Loucy (cell line): ENCODE measurements at regions not wholly inside any gene's neighbourhood (a gene's known extent, or its start where the extent isn't known, plus 50 kb on each side); places are given as distances from the start of the nearest gene placed in this dataset.

Experiments
- H2AFZ ChIP-seq: fragments of 200-600 bp; sonication (generic); 2 replicates; pipeline ENCODE4 v1.6.0; 2016; ENCODE audit warnings: antibody characterized with exemption, mild to moderate bottlenecking, low read length, moderate library complexity
- H3F3A ChIP-seq: fragments of 200-600 bp; 2 replicates; pipeline ENCODE4 v1.6.0; 2016; ENCODE audit warnings: antibody characterized with exemption, low read depth, mild to moderate bottlenecking
- H3K27me3 ChIP-seq: fragments of 200-600 bp; sonication (generic); 2 replicates; pipeline ENCODE4 v1.6.1; 2014; ENCODE audit warnings: low read length, mild to moderate bottlenecking; ENCODE audit not compliant: insufficient read depth, poor library complexity, severe bottlenecking
- H3K36me3 ChIP-seq: fragments of 200-600 bp; sonication (generic); 2 replicates; pipeline ENCODE4 v1.6.1; 2016; ENCODE audit warnings: low read length; ENCODE audit not compliant: insufficient read depth
- H3K4me1 ChIP-seq: fragments of 200-600 bp; sonication (generic); 2 replicates; pipeline ENCODE4 v1.5.1; 2014; ENCODE audit warnings: low read length, mild to moderate bottlenecking; ENCODE audit not compliant: insufficient read depth, poor library complexity, severe bottlenecking
- H3K4me2 ChIP-seq: fragments of 200-600 bp; sonication (generic); 2 replicates; pipeline ENCODE4 v1.6.0; 2014; ENCODE audit warnings: antibody characterized with exemption, low read length, low read depth, mild to moderate bottlenecking; ENCODE audit not compliant: poor library complexity, severe bottlenecking
- H3K4me3 ChIP-seq: fragments of 200-600 bp; sonication (generic); 2 replicates; pipeline ENCODE4 v1.5.1; 2014; ENCODE audit warnings: low read length, mild to moderate bottlenecking, mixed read lengths; ENCODE audit not compliant: poor library complexity, severe bottlenecking
- H3K79me2 ChIP-seq: fragments of 200-600 bp; sonication (generic); 2 replicates; pipeline ENCODE4 v1.6.1; 2014; ENCODE audit warnings: low read length; ENCODE audit not compliant: insufficient read depth
- H3K9ac ChIP-seq: fragments of 200-600 bp; sonication (generic); 2 replicates; pipeline ENCODE4 v1.6.0; 2014; ENCODE audit warnings: mild to moderate bottlenecking, low read depth, low read length, moderate library complexity; ENCODE audit not compliant: poor library complexity, severe bottlenecking
- H3K9me2 ChIP-seq: fragments of 200-600 bp; sonication (generic); replicated peaks from 2 replicates; pipeline ENCODE4 v1.6.1; 2016; ENCODE audit warnings: low read depth, low read length, mixed read lengths
- H3K9me3 ChIP-seq: fragments of 200-600 bp; sonication (generic); 2 replicates; pipeline ENCODE4 v1.6.1; 2014; ENCODE audit warnings: mild to moderate bottlenecking, antibody characterized with exemption, low read length, low read depth; ENCODE audit not compliant: insufficient read depth
- H4K20me1 ChIP-seq: fragments of 200-600 bp; sonication (generic); 2 replicates; pipeline ENCODE4 v1.6.0; 2014; ENCODE audit warnings: antibody characterized with exemption, low read length, mild to moderate bottlenecking; ENCODE audit not compliant: insufficient read depth, poor library complexity, severe bottlenecking
- EZH2phosphoT487 ChIP-seq: fragments of 200-600 bp; IDR thresholded peaks from 2 replicates; pipeline ENCODE4 v1.6.1; 2018; ENCODE audit warnings: antibody characterized with exemption, mild to moderate bottlenecking, moderate library complexity, borderline replicate concordance
- TF ChIP-seq, protein P1 (sequence below): fragments of 200-600 bp; sonication (generic); conservative IDR thresholded peaks from 2 replicates; pipeline ENCODE4 v1.5.1; 2014; ENCODE audit warnings: mild to moderate bottlenecking, antibody characterized with exemption, low read length

DNA sequence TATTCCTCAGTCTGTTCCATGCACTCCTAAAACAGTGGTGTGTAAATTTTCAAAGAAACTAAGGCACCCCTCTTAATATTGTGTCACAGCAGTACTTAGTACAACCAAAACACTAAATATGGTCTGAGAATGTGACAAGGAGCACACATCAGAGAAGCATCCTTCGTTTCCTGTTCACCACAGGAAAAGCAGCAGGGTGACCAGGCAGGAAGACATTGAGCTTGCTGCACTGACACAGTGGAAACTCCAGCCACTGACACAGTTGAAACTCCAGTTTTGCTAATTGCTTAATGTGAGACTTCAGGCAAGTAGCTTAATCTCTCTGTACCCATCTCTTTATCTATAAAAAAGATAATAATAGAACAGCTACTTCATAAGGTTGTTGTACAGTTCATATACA is 353.0 kb upstream of the RORA start:
- no peaks in the 10 kb centered on the region for H3K36me3 ChIP-seq
- no peaks in the 10 kb centered on the region for H3F3A ChIP-seq
- H3K9ac ChIP-seq: no peak overlapping the region

DNA sequence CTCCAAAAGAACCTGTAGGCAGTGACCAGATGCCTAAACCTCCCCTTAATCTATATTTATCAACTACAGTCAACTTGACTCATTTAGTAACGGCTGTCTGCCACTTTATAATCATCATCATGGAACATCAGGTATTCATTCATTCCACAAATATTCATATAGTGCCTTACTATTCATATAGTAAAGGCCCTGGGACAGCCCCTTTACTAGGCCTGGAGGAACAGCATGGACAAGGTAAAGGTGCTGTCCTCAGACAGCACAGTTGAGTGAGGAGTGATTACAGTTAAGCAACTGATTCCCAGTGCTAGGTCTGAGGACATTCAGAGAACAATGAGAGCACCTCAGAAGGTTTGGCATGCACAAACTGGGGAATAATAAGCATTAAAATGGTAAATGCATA is 346.5 kb upstream of the RORA start:
- no peaks in the 10 kb centered on the region for H3K27me3 ChIP-seq
- no peaks in the 10 kb centered on the region for H3K79me2 ChIP-seq
- H3K4me2 ChIP-seq: no peak overlapping the region
- no peak overlapping the region for H2AFZ ChIP-seq
- no peak overlapping the region for H3K4me3 ChIP-seq
- no peaks in the 10 kb centered on the region for H4K20me1 ChIP-seq
- TF ChIP-seq, protein P1, sequence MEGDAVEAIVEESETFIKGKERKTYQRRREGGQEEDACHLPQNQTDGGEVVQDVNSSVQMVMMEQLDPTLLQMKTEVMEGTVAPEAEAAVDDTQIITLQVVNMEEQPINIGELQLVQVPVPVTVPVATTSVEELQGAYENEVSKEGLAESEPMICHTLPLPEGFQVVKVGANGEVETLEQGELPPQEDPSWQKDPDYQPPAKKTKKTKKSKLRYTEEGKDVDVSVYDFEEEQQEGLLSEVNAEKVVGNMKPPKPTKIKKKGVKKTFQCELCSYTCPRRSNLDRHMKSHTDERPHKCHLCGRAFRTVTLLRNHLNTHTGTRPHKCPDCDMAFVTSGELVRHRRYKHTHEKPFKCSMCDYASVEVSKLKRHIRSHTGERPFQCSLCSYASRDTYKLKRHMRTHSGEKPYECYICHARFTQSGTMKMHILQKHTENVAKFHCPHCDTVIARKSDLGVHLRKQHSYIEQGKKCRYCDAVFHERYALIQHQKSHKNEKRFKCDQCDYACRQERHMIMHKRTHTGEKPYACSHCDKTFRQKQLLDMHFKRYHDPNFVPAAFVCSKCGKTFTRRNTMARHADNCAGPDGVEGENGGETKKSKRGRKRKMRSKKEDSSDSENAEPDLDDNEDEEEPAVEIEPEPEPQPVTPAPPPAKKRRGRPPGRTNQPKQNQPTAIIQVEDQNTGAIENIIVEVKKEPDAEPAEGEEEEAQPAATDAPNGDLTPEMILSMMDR: no peak
- no peaks in the 10 kb centered on the region for H3K9me3 ChIP-seq
- no peaks in the 10 kb centered on the region for H3K36me3 ChIP-seq
- H3F3A ChIP-seq: no peaks in the 10 kb centered on the region
- peaks cover 21% of the 10 kb centered on the region for H3K4me1 ChIP-seq
- no peaks in the 10 kb centered on the region for H3K9me2 ChIP-seq
- no peak overlapping the region for H3K9ac ChIP-seq

More for the DNA sequence above, 353.0 kb upstream of the RORA start:
- Histone ChIP-seq H3K4me1 (peaks cover 23% of the 10 kb centered on the region), H3K4me3 (peak overlapping the region; percentile 33), H3K9me2 (no peaks in the 10 kb centered on the region), H3K27me3 (no peaks in the 10 kb centered on the region), H3K9me3 (no peaks in the 10 kb centered on the region), H4K20me1 (no peaks in the 10 kb centered on the region), H2AFZ (no peak overlapping the region), H3K79me2 (no peaks in the 10 kb centered on the region), H3K4me2 (peak overlapping the region; percentile 55)
- no peak for TF ChIP-seq EZH2phosphoT487

DNA sequence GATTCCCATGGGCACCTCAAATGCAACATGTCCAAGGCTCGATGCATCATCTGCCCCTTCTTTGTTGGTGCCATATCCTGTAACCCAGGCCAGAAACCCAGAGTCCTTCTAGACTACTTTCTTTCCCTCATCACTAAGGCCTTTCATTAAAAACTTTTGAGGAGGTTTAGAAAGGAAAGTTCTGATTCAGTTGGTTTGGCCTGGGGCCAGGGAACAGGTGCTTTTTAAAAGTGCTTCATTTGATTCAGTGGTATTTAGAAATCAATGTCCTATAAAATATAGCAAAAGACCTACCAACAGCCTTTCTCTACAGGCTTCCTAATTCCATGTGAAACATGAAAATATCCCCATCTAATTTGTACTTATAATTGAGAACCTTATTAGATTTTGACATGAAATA is 341.9 kb upstream of the RORA start:
- H3K27me3 ChIP-seq: no peaks in the 10 kb centered on the region
- H3K9me3 ChIP-seq: no peaks in the 10 kb centered on the region
- H3F3A ChIP-seq: no peaks in the 10 kb centered on the region
- H2AFZ ChIP-seq: no peak overlapping the region
- no peaks in the 10 kb centered on the region for H4K20me1 ChIP-seq
- H3K4me1 ChIP-seq: peaks cover 6% of the 10 kb centered on the region
- H3K9me2 ChIP-seq: no peaks in the 10 kb centered on the region
- H3K4me2 ChIP-seq: no peak overlapping the region
- H3K36me3 ChIP-seq: no peaks in the 10 kb centered on the region
- H3K9ac ChIP-seq: no peak overlapping the region
- TF ChIP-seq EZH2phosphoT487: no peak
- TF ChIP-seq, protein P1: no peak
- H3K79me2 ChIP-seq: no peaks in the 10 kb centered on the region
- H3K4me3 ChIP-seq: no peak overlapping the region

DNA sequence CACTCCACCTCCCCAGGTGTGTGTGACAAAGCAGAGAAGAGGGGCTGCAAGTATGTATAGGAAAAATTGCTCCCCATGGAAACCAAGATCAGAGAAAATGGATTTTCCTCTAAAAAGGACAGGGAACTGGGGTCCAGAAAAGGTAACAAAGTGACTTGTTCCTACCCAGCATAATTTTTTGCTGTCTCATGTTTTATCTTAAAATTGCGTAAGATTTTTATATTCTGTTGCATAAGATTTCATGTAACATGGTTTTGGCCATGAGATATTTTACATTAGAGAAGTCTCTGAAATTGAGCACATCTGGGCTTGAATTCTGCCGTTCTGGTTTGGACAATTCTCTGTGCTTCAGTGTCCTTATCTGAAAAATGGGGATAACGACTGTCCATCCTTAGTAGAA is 335.7 kb upstream of the RORA start:
- Histone ChIP-seq H4K20me1 (no peaks in the 10 kb centered on the region), H3K9me3 (no peaks in the 10 kb centered on the region), H2AFZ (no peak overlapping the region), H3K27me3 (no peaks in the 10 kb centered on the region), H3K9ac (no peak overlapping the region), H3F3A (no peaks in the 10 kb centered on the region), H3K79me2 (no peaks in the 10 kb centered on the region), H3K4me1 (no peaks in the 10 kb centered on the region), H3K36me3 (no peaks in the 10 kb centered on the region), H3K9me2 (no peaks in the 10 kb centered on the region), H3K4me2 (no peak overlapping the region), H3K4me3 (no peak overlapping the region)
- TF ChIP-seq, protein P1: no peak
- no peak for TF ChIP-seq EZH2phosphoT487
